A172 (cell line): ENCODE measurements at regions not wholly inside any gene's neighbourhood (a gene's known extent, or its start where the extent isn't known, plus 50 kb on each side); places are given as distances from the start of the nearest gene placed in this dataset.
"Not testable (repeated sequence)": the region's sequence is repeated elsewhere in the genome, so short reads cannot be mapped to it uniquely, and the experiment has no call there.

Experiments
- DNase-seq: peaks from one replicate; pipeline ENCODE4 v3.0.0-alpha.2; 2015; ENCODE audit warnings: low spot score

DNA sequence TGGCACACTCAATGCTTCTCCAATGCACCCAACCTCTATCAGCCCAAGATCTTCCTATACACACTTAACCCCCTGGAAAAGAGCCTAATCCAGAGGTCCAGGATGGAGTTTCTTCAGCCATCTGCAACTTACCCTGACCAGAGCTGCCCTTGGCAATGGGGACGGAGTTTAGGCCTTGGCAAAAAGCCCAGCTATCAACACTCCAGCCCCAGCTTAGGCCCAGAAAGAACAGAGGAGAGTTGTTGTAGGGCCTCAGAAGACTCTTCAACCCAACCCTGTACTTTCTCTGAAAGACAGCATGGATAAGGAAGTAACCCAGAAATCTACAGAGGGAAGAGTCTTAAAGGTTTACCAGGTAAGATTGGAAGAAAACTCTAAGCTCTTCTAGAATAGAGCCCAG, 219.3 kb upstream of the PELI2 start:
- no peak for DNase-seq

GRCh38 chr14:55899531-55899930, 218.7 kb upstream of the PELI2 start:
- no peak for DNase-seq

GRCh38 chr14:55900749-55901148, 217.5 kb upstream of the PELI2 start:
- no peak for DNase-seq

- DNase-seq = no peak
Observed at GRCh38 chr14:55901291-55901690, 216.9 kb upstream of the PELI2 start.

- no peak for DNase-seq
Observed at GRCh38 chr14:55902241-55902640, 216.0 kb upstream of the PELI2 start.

GRCh38 chr14:55904086-55904485, 214.1 kb upstream of the PELI2 start:
- no peak for DNase-seq

DNA sequence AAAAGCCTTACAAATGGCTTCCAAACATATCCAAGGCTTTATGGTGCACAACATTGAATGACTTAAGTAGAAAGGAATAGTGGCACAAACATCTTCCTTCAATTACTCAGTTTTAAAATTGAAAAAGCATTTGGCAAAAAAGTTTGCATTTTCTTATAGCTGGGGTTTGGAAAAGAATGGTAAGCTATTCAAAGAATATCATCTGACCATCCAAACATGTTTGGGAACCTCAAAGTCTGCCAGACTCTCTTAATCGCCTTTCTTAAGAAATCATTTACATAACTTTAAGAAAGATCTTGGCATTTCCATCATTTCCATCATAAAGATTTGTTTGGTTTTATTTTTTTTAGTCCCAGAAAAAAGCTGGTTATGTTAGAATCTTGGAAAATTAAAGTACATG, 210.1 kb upstream of the PELI2 start:
- no peak for DNase-seq

- no peak for DNase-seq
Observed at GRCh38 chr14:55909879-55910278, 208.3 kb upstream of the PELI2 start.

DNA sequence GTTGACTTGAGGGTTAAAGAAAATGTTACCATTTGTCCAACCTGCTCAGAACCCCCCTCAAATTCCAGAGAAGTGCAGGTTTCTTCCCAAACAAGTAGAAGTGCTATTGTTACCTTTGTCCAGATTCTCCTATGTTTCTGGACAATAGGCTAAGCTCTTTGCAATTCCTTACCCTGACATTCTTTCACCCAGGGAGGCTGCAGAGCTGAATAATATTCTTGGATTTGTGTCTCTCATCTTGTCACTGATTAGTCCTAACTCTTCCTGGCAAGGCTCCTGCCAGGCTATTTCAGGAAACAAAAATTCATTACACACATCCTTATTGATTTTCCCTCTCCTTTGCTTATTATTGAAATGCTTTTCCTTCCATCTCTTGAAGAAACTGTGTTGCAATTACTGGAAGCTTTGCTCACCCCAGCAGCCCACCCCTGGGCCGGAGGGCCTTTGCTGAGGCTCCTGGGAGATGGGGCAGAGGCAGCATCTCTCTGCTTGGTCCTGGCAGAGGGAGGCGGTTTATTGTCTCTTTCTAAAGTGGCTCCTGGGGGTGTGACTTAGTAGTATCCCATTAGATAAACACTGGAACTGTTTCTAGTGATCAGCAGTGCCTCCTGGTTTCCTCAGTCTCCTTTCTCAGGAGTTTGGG, 207.5 kb upstream of the PELI2 start:
- no peak for DNase-seq

GRCh38 chr14:55911776-55912175, 206.4 kb upstream of the PELI2 start:
- DNase-seq = no peak

- no peak for DNase-seq
Observed at GRCh38 chr14:55912344-55912743, 205.9 kb upstream of the PELI2 start.

DNA sequence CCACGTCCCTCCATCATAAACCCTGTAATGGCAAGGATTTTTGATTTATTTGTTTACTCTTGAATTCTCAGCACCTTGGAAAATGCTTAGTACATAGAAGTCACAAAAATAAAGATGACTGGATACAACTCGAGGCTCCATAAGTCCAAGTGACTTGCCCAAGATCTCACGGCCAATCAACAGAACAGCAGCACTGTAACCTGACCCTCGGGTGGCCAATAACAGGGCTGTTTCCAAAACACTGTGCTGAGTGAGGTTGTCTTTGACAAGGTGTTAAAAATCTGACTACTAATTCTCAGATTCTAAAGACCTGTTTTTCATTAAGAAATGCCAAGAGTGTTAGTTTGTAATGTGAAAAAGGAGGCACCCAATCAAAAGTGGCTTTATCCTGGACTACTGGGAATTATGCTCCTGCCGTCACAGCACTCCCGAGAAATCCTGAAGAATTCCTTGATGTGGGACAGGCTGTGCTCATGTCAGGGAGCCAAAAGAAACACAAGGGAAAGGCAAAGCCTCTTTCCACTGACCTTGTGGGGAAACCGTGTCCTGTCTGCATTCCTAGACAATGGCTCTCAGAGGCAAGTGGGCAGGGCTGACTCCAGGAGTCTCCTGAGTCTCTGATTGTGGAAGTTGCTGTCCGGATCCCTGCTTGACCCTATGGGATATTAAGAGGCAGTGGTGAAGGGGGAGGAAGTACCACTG, 204.7 kb upstream of the PELI2 start:
- DNase-seq = no peak

DNA sequence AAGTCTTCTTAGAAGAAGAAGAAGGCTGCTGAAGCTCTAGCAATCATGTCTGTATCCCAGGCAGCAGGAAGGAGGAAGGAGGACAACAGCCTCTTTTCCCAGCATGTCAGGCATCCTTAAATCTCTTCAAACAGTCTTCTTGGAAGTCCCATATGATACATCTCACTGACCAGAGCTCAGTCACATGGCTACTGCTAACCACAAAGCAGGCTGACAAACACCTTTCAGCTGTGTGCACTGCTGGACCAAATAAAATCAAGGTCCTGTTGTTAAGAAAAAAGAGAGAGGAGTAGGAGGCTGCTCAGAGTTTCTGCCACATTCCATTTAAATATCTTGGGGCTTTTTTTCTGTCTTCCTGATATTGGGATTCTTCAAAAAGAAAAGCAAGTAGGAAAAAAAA, 203.4 kb upstream of the PELI2 start:
- DNase-seq = no peak

DNA sequence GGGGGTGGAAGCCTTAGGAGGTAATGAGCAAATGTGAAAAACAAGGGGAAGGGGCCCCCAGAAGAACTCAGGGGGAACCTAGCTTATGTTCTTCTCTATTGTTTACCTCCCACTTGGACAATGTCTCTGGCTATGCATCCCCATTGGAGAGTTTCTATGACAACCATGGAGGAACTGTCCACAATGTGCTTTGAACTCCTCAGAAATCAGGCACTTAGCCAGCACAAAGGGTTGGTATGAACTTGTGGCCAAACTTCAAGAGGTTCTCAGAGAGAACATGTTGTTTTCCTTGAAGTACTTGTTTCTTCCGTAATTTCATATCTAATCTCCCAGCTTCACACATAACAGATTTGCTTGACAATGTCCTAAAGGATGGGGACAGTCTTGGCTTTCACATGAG, 202.8 kb upstream of the PELI2 start:
- DNase-seq = no peak

GRCh38 chr14:55919800-55920199, 198.4 kb upstream of the PELI2 start:
- DNase-seq = not testable (repeated sequence)

GRCh38 chr14:55921511-55921910, 196.7 kb upstream of the PELI2 start:
- no peak for DNase-seq

DNA sequence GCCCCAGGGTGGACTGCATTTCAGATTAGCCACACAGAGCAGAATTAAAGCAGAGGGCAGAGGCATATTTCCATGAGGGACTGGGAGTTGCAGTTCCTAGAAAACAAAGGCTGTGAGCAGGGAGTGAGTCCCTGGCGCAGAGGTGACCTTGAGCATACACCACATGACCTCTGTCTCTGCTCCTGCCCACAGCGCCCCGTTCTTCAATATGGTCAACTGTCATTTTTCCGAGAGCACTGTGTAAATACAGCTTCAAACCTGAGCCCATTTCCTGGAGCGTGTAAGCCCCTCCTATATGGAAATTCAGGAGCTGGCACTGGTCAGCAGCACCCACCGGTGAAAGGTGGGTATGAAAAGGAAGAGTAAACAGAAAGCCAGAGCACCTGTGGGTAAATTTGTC, 192.2 kb upstream of the PELI2 start:
- no peak for DNase-seq

GRCh38 chr14:55927028-55927427, 191.2 kb upstream of the PELI2 start:
- no peak for DNase-seq

GRCh38 chr14:55928276-55928675, 189.9 kb upstream of the PELI2 start:
- no peak for DNase-seq

DNA sequence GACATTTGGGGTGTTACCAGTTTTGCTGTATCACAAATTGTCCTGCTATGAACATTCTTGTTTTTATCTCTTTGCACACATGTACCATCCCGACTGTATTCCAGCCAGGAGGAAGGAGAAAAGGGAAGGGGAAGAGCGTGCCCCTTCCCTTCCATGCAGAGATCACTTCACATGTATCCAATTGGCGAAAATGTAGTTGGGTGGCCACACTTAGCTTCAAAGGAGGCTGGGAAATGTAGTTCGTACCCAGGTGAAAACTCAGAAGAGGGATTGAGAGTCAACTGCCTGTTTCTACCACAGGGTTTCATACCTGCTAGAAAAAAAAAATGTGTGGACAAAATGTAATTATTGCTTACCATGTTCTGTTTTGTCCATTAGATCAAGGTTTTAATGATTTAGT, 189.1 kb upstream of the PELI2 start:
- DNase-seq = no peak

DNA sequence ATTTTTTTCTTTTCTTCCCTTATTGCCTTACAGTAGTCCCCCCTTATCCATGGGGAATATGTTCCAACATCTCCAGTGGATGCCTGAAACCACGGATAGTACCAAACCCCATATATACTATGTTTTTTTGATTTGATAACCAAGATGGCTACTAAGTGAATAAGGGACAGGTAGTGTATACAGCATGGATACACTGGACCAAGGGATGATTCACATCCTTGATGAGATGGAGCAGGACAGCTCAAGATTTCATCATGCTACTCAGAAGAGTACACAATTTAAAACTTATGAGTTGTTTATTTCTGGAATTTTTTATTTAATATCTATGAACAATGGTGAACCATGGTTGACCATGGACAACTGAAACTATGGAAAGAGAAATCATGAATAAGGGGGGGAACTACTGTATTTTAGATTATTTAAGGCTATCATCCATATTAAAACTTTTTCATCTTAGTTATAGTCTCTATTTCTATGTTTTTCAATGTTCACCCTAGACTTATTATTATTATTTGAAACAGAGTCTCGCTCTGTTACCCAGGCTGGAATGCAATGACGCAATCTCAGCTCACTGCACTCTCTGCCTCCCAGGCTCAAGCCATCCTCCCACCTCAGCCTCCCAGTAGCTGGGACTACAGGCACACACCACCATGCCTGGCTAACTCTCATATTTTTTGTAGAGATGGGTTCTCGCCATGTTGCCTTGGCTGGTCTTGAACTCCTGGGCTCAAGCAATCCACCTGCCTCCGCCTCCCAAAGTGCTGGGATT, 188.0 kb upstream of the PELI2 start:
- no peak for DNase-seq

GRCh38 chr14:55936691-55937090, 181.5 kb upstream of the PELI2 start:
- DNase-seq = no peak

DNA sequence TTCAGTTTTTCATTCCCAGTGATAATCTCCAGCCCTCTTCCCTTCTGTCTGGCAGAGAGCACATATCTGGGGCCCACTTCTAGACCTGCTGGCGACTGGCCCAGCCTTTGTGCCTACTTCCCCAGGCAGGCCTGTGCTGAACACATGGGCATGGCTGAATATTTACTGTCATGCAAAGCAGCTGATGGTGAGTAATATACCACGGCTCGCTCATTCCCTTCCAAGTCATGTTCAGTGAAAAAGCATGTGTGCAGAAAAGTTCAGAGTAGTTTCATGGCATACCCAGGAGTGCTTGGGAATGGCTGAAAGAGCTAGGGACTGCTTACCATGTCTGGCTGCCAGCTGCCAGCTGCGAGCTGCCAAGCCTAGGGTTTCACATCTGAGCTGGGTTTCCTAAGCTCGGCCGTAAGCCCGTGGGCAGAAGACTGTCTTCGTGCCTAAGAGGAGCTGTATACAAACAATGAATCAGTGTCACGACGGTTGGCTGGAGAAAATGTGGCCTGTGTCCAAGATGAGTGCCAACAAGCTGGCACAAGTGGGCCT, 179.9 kb upstream of the PELI2 start:
- no peak for DNase-seq
